ENCODE measurements at regions not wholly inside any gene's neighbourhood (a gene's known extent, or its start where the extent isn't known, plus 50 kb on each side); places are given as distances from the start of the nearest gene placed in this dataset.
"Not testable (repeated sequence)": the region's sequence is repeated elsewhere in the genome, so short reads cannot be mapped to it uniquely, and the experiment has no call there.

DNA sequence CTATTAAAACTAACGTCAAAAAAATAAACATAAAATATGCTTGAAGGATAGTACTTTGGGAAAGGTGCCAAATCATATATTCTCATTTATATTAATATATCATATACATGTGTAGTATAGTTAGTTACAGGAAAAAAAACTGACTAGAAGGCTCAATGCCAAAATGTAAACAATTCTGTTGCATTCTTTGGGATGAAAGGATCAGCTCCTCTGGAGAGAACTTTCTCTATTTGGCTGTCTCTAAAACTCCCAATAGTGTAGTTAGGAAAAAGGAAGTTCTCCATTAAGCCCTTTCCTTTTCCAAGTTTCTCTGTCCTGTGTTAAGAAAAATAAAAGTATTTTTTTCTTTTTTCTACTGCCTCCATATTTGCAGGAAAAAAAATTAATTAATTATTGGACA, 86.5 kb upstream of the BTN3A2 start:
- no peaks in the 10 kb centered on the region for H3K9me3 Mint-ChIP-seq (ENCODE audit: unreplicated experiment)
- H3K4me3 Mint-ChIP-seq (ENCODE audit: unreplicated experiment), result no peak overlapping the region
- TF ChIP-seq, protein P1, sequence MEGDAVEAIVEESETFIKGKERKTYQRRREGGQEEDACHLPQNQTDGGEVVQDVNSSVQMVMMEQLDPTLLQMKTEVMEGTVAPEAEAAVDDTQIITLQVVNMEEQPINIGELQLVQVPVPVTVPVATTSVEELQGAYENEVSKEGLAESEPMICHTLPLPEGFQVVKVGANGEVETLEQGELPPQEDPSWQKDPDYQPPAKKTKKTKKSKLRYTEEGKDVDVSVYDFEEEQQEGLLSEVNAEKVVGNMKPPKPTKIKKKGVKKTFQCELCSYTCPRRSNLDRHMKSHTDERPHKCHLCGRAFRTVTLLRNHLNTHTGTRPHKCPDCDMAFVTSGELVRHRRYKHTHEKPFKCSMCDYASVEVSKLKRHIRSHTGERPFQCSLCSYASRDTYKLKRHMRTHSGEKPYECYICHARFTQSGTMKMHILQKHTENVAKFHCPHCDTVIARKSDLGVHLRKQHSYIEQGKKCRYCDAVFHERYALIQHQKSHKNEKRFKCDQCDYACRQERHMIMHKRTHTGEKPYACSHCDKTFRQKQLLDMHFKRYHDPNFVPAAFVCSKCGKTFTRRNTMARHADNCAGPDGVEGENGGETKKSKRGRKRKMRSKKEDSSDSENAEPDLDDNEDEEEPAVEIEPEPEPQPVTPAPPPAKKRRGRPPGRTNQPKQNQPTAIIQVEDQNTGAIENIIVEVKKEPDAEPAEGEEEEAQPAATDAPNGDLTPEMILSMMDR (IDR thresholded peaks at IDR 0.05; ENCODE audit: unreplicated experiment), result no peak
- no peak overlapping the region for H3K27ac Mint-ChIP-seq (ENCODE audit: unreplicated experiment)
- DNase-seq (ENCODE audit: low spot score), result no peak
- no peaks in the 10 kb centered on the region for H3K36me3 Mint-ChIP-seq (ENCODE audit: low read depth, unreplicated experiment)
- H3K4me1 Mint-ChIP-seq (ENCODE audit: unreplicated experiment), result peaks cover 14% of the 10 kb centered on the region
- peaks cover 2% of the 10 kb centered on the region for H3K27me3 Mint-ChIP-seq (ENCODE audit: unreplicated experiment)

DNA sequence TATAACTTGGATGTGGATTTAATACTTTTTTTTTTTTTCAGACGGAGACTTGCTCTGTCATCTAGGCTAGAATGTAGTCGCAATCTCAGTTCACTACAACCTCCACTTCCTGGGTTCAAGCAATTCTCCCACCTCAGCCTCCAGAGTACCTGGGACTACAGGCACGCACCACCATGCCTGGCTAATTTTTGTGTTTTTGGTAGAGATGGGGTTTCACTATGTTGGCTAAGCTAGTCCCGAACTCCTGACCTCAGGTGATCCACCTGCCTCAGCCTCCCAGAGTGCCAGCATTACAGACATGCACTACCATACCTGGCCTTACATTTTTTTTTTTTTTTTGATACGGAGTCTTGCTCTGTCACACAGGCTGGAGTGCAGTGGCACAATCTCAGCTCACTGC, 85.6 kb upstream of the BTN3A2 start:
- H3K27ac Mint-ChIP-seq (ENCODE audit: unreplicated experiment); DNase-seq (ENCODE audit: low spot score); H3K36me3 Mint-ChIP-seq (ENCODE audit: low read depth, unreplicated experiment); H3K9me3 Mint-ChIP-seq (ENCODE audit: unreplicated experiment); H3K4me3 Mint-ChIP-seq (ENCODE audit: unreplicated experiment); H3K27me3 Mint-ChIP-seq (ENCODE audit: unreplicated experiment): not testable (repeated sequence)
- H3K4me1 Mint-ChIP-seq (ENCODE audit: unreplicated experiment), result peaks cover 14% of the 10 kb centered on the region

DNA sequence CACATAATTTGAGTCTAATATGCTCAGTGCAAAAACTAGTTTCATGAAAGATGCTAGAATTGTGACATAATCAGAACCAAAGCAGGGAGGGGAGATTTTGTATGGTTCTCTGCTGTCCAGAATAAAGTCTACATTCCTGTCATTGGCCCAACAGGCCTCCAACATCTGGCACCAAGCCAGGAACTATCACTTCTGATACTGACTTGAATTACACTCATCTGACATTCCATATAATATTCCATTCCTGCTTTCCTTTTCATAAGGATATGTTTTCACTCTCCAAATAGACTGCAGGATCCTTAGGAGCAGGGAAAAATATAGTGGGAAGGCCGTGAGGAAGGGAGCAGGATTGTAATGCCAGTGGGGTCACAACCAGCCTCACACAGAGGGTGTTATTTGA, 84.6 kb upstream of the BTN3A2 start:
- TF ChIP-seq, protein P1 (IDR thresholded peaks at IDR 0.05; ENCODE audit: unreplicated experiment), result no peak
- Mint-ChIP-seq H3K4me3 (ENCODE audit: unreplicated experiment) (no peak overlapping the region), H3K27me3 (ENCODE audit: unreplicated experiment) (peaks cover 10% of the 10 kb centered on the region), H3K9me3 (ENCODE audit: unreplicated experiment) (no peaks in the 10 kb centered on the region), H3K4me1 (ENCODE audit: unreplicated experiment) (peaks cover 25% of the 10 kb centered on the region), H3K27ac (ENCODE audit: unreplicated experiment) (no peak overlapping the region), H3K36me3 (ENCODE audit: low read depth, unreplicated experiment) (no peaks in the 10 kb centered on the region)
- DNase-seq (ENCODE audit: low spot score), result no peak

DNA sequence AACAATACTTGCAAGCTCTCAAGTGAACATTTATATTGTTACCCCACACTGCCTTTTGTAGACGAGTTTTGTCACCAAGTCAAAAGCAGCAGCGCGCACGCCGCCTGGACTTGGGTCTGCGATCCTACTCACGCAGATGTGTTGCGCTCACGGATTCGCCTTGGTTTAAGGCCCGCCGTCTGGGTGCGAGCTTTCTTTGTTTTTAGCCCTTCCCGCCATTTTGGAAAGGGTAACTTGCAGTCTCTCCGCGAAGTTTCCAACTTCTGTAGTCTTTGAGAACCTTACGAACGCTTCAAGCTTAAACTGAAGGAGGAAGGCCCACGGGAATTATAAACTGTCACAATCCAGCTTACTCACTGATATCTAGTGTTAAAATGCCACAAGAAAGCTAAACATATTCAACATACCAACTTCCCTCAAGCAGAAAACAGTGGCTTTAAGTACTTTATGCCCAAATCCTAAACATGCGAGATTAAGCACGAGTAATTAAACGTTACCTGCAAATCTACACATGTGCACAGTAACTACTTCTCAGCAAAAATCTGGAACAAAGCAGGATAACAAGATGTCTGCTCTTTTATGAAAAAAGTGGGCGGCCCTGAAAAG, 80.4 kb upstream of the BTN3A2 start:
- peak overlapping the region; percentile 96 for H3K4me3 Mint-ChIP-seq (ENCODE audit: unreplicated experiment)
- H3K36me3 Mint-ChIP-seq (ENCODE audit: low read depth, unreplicated experiment), result peaks cover 5% of the 10 kb centered on the region
- TF ChIP-seq, protein P1 (IDR thresholded peaks at IDR 0.05; ENCODE audit: unreplicated experiment), result no peak
- H3K27me3 Mint-ChIP-seq (ENCODE audit: unreplicated experiment), result peaks cover 26% of the 10 kb centered on the region
- H3K4me1 Mint-ChIP-seq (ENCODE audit: unreplicated experiment), result peaks cover 21% of the 10 kb centered on the region
- DNase-seq (ENCODE audit: low spot score), result peak; percentile 36
- peak overlapping the region; percentile 98 for H3K27ac Mint-ChIP-seq (ENCODE audit: unreplicated experiment)
- H3K9me3 Mint-ChIP-seq (ENCODE audit: unreplicated experiment), result peaks cover 5% of the 10 kb centered on the region

DNA sequence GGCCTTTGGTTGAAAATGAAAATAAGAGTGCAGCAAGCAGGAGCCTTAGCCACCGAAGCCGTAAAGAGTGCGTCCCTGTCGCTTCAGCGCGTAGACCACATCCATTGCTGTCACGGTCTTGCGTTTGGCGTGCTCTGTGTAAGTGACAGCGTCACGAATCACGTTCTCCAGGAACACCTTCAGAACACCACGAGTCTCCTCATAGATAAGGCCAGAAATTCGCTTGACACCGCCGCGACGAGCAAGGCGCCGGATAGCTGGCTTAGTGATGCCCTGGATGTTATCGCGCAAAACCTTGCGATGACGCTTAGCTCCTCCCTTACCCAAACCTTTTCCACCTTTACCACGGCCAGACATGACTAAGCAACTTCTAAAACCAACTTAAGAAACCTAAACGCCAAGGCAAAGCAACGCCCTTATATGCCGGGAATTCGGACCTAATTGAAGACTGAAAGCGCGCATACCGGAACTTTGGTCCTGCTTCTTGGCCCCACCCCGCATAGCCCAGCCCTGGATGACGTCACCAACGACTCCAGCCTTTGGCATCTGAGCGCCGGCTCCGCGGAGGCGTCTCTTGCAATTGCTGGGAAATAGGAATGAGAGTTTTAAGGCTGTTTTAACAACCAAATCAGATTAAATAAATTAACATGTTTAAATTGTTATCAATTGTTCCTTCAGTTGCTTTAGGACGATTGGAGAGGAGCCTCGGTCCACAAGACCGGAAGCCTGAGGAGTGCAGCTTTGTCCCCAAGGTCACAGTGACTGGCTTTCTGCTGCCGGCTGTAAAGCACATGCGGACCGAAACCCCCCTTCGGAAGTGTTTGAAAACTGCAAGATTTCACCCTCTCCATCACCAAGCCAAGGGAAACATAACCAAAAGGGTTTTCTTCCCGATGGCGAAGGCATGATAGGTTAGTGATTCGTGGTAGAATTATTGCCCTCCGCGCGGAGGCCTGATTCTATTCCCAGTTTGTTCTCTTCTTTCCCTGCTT, 79.6 kb upstream of the BTN3A2 start:
- peaks cover 5% of the 10 kb centered on the region for H3K9me3 Mint-ChIP-seq (ENCODE audit: unreplicated experiment)
- peak overlapping the region; percentile 98 for H3K27ac Mint-ChIP-seq (ENCODE audit: unreplicated experiment)
- peaks cover 5% of the 10 kb centered on the region for H3K36me3 Mint-ChIP-seq (ENCODE audit: low read depth, unreplicated experiment)
- TF ChIP-seq, protein P1 (IDR thresholded peaks at IDR 0.05; ENCODE audit: unreplicated experiment), result no peak
- H3K27me3 Mint-ChIP-seq (ENCODE audit: unreplicated experiment), result peaks cover 27% of the 10 kb centered on the region
- H3K4me1 Mint-ChIP-seq (ENCODE audit: unreplicated experiment), result peaks cover 21% of the 10 kb centered on the region
- peak overlapping the region; percentile 96 for H3K4me3 Mint-ChIP-seq (ENCODE audit: unreplicated experiment)
- DNase-seq (ENCODE audit: low spot score), result peak; percentile 89
